HG02973 (cell line): ENCODE measurements at regions not wholly inside any gene's neighbourhood (a gene's known extent, or its start where the extent isn't known, plus 50 kb on each side); places are given as distances from the start of the nearest gene placed in this dataset.

ENCODE experiments used
- ATAC-seq: cut with Tn5 transposase; IDR thresholded peaks from one replicate; pipeline ENCODE4 v1.9.1; 2021; ENCODE audit warnings: moderate library complexity; ENCODE audit not compliant: unreplicated experiment

DNA sequence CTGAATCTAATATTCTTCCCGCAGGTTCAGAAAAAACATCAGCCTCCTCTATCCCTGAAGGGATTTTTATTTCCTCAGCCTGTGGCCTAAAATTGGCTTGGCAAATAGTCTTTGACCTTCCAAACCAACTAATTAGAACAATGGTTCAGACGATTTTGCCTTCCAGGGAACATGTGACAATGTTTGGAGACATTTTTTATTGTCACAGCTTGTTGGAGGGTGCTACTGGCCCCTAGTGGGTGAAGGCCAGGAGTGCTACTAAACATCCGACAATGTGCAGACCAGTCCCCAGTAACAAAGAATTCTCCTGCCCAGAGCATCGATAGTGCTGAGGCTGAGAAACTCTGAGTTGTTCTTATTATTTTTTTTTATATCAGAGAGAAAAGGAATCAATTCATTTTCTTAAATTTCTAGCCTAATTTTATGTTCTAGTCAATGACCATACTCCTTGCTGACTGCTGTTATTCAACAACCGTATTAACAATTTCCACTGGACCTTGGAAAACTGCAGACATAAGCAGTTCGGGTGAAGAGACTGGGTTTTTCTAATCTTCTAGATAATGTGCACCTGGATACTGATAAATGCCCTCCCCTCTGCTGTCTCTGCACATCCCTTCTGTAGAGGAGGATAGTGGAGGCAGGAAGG is 280.7 kb downstream of the LMX1A start:
- no peak for ATAC-seq

DNA sequence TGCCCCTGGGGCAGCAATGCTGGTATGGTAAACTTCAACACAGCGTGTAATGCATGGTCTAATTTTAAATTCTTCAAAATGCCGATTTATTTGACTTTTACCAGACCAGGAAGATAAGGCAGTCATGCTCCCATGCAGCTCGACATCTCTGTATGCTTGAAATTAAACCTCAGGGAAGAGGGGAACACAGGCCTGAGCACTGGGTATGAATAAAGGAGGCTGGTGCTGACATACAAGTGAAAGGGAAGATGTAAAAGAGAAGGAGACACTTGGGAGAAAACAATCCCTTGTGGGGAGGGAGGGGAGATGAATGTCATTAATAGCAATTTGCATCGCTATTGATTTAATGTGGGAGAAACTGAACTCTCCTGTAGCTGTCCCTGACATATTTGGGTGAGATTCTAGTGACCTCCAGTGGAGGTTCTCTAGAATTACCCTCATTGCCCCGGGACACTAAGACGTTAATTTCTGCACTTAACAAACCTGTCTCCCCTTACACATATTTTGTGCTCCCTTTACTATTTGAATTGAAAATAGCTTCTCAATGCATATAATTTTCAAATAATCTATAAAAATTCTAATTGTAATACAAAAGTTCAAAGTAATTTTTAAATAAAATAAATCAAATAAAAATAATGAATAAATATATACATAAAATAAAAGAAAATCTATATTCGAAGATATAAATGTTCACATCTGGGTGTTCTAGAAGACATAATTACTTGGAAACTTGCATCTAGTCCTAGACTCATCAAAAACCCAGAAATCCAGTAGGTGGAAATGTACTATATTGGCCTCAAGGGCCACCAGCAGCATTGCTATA is 283.1 kb downstream of the LMX1A start:
- ATAC-seq = peak; percentile 72

DNA sequence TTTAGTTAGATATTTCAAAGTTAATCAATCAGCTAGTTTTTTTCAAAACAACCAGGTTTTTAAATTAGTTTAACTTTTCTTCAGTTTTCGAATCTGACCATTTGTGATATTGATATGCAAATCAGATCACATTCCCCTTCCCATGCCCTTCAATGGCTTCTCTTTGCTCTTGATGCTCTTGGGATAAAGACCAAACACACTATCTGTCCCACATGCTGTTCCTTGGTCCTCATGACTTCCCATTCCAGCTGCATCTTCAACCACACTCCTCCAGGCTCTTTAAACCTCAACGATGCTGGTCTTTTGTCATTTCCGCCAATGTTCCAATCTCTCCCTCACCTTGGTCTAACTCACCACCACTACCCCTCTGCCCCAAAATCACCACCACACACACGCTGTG is 285.8 kb downstream of the LMX1A start:
- ATAC-seq = no peak

DNA sequence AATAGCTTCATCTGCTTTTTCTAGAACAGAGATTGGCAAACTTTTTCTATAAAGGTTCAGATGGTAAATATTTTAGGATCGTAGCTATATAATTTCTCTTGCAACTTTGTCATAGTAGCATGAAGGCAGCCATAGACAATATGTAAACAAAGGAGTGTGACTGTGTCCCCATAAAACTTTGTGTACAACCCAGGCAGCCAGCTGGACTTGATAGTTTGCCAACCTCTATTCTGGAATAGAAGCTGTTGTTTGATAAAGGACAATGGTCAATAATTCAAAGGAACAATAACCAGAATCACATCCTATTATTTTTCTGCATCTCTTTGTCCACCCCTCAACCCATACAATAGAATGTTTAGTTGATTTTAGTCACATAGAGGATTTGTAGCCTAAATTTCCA is 286.7 kb downstream of the LMX1A start:
- no peak for ATAC-seq

DNA sequence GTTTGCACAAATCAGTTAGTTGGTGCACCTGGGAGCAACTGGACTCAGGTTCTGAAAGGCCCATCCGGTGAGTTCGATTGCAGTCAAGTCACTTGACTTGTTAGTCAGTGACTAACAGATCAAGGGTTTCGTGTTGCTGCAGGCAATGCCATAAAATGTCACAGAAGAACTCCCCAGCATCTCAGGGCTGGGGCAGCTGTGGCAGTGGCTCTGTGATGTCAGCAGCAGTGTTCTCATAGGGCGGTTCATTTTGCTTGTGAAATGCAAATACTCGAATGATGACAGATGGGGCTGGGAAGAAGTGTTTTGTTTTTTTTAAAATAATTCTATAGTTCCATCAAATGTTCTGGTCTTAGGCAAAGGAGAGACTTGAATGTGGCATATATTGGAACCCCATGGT is 287.8 kb downstream of the LMX1A start:
- no peak for ATAC-seq

DNA sequence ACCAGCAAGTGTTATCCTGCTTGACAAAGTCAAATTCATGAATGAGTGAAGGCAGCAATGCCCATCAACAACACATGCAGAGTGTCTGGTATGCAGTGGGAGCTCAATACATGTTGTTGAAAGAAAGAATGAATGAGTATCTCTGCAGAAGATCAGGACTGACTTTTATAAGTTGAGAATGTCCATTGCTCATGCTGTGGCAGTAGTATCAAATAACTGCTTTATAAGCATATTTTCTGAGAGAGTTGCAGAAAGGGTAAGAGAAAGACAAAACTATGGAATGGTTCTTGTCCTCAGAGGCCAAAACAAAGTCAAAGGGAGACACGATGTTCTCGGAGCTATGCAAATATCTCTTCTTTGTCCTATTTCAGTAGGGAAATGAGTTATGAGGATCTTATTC is 288.7 kb downstream of the LMX1A start:
- no peak for ATAC-seq

DNA sequence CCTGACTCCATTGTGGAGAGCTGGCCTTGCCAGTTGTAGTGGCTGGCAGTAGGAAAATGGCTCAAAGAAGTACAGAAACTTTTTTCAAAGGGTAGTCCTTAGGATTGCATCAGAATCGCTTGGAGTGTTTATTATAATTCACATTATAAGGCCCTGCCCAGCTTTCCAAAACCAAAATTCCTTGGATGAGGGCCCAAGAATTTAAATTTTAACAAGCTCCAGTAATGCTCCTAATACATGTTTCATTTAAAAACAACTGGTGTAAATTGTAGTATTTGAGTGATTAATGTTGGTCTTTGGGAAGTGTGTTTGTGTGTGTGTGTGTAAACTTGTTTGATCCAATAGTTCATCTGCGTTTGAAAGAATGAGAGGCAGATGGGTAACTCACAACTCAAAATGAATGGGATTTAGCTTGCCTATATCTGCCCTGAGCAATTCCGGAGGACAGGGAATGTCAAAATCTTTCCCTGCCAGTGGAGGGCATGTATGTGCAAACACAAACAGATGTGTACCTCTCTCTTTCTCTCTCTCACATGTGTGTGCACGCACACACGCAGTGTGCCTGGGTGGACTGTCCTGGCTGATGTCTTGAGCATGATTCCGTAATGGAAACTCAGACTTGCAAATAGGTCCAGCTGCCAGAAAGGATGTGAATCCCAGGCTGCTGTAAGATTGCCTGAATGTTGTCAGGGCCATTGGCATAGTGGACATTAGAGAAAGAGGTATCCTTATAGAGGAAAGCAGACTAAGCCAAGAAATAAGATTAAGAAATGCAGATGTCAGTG is 293.1 kb downstream of the LMX1A start:
- no peak for ATAC-seq

DNA sequence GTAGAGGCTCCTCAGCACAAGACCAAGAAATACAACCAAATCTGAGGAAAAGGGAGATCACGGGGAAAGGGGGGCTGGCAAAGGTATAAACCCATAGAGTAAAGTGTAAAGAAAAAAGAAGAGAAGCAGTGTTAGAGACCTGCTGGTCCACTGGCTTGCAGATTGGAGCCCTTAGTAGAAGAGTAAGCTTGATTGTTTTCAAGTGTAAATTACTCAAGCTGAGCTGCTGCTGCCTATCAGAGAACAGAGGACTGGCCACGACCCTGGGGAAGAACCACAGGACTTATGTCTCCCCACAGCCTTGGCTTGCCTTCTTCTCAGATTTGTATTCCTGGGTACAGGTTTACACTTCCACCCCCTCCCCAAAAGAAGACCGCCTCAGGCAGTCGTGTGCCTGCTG is 294.2 kb downstream of the LMX1A start:
- ATAC-seq = no peak

DNA sequence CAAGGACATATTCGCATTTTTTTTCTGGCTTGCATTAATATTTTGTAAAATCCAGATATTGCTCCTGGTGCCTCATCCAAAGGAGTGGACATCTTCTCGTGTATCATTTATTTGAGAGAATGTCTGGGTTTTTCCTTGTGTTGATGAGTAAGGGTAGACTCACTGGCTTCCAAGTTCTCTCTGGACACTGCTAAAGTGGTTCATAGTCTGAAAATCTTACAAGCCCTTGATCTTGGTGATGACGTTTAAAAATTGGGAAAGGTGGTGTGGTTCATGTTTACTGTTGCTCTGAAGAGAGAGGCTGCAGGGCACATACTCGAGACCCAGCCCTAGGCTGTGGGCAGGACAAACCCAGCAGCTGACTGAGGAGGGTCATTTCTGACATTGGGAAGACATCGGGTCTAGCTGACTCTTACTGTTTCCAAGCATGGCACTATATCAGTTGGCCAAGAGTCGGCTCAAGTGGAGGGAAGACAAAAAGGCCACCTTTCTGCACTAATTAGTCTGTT is 296.2 kb downstream of the LMX1A start:
- no peak for ATAC-seq

DNA sequence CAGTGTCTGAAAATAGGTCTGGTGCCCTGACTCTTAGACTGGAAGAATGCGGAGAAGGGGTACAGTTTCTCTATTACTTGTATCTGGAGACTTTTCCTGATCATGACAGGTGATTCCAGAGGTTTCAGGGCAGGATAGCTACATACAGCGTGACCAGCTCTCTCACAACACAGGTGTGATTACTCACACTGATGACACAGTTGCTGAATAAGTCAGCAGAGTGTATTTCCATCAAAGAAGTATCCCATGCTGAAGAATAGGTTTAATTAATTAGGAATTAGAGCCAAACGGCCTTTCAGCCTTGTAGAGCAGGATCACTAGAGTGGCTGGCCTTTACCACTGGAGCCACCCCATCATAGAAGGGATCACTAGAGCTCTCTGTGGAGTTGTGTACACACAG is 298.6 kb downstream of the LMX1A start:
- ATAC-seq = no peak

DNA sequence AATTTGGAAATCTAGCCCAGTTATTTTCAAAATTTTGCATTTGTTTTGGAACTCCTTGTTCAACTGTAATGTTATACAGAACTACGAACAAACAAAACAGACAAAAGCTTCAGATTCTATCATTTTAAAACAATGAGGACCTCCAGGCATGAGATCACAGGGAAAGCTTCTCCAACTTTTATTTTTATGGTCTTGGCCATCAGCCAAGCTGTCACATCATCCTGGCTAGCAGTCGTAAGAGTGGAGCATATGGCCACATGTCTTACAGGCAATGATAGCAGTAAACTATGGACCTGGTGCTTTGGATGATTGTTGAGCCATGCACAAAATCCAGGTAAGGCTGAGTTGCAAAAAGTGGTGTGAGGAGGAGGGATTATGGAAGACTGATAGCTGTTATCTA is 299.6 kb downstream of the LMX1A start:
- no peak for ATAC-seq

DNA sequence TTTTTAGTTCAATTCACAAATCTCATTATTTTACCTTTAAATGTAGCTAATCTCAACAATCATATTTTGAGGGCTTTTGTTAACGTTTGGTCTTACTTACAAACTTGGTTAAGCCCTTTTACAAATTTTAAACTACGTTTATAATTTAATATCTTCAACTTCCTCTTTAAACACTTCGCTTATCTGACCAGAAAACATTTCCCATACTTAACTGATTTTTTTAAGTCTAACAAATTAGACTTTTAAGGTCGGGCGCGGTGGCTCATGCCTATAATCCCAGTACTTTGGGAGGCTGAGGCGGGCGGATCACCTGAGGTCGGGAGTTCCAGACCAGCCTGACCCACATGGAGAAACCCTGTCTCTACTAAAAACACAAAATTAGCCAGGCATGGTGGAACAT is 300.9 kb downstream of the LMX1A start:
- no peak for ATAC-seq

DNA sequence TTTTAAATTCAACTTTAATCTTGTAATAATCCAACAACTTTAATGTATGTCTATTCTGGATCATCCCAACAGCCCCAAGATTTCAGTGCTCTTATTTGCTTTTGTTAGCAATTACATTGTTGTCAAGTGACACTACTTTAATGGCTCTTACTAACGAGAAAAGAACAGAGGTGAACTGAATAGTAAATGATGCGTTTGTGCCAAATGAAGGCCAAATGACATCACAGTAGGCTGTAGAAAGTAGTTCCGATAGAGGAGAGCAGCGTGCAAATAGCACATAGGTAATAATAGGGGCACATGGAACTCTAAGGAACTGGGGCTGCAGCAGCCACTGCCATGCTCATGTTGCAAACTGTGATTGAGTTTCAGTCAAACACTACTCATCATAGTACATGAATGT is 301.9 kb downstream of the LMX1A start:
- no peak for ATAC-seq

DNA sequence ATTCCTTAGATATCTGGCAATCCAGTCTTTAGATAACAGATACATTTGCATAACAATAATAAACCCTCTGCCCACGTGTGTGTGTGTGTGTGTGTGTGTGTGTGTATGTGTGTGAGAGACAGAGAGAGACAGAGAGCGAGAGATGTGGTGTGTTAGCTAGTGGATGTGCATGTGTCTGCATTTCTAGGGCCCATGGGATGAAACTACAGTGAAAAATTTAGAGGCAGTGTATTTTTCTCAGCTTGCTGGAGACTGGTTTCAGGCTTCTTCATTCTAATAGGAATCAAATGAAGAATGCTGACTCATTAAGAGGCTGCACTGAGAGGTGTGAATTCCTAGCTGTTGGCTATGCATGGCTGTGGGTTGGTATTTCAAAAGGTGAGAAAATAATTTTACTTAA is 303.2 kb downstream of the LMX1A start:
- ATAC-seq = no peak

DNA sequence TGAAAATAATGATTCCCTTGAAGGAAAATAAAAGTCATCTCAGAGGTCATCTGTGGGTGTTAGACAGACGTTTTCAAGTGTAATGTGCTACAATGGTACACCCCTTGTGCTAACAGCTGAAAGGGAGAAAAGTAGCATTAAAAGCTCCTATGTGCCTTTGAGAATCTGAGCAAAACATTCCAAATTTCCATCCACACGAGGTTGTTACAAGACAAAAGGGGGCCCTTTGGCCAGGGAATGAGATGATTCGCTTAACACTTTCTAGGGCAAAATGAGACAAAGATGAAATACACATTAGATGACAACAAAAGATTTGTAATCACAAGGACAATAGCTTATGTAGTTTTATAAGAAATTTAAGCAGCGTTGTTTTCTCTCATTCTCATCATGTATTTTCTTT is 303.6 kb downstream of the LMX1A start:
- ATAC-seq = no peak

DNA sequence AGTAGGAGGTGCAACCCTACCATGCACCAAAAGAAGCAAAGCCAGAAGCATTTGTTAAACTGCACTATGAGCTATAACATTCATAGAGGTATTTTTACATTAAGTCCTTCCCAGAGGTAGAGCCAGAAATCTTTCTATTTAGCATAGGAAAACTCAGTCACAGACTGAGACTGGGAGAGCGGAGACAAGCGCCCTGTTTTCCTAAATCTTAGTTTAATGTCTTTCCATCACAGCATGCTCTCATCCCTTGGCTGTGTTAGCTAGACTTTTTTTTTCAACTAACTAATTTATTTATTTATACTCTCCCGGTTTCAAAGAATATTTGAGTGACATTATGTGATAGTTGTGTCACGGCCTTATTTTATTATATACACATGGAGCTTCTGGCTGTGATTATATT is 304.1 kb downstream of the LMX1A start:
- no peak for ATAC-seq

DNA sequence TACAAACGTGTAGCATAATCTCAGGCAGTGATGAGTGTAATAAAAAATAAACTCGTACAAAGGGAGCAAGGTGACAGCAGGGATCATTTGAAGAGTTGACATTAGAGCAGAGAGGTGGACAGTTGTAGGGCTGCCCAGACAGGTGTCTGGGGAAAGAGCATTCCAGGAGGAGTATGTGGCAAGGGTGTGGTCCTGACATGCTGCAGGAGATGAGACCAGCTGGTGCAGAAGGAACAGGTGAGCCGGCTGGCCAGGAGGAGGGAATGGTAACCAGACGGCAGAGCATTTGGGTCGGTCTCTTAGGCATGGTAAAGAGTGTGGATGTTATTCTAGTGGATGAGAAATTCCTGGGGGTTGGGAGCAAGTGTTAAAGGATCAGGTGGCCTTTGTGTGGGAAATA is 306.3 kb downstream of the LMX1A start:
- no peak for ATAC-seq

DNA sequence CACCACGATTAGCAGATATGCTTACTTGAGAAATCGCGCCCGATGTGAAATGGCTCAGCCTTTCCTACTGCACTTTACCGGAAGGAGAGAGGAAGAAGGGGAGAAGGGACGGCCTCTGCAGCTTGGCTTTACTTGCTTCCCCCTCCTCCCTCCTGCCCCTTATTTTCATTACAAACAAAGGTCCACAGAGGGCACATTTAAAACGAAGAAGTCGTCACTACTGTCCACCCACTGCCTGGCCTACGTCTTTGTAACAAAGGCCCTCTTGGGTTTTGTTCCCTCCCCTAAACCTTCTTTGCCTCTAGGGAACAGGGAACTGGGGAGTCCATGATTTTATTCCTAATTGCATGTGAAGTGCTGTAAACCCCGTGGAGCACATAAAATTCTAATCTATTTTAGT is 308.5 kb downstream of the LMX1A start:
- ATAC-seq = no peak

DNA sequence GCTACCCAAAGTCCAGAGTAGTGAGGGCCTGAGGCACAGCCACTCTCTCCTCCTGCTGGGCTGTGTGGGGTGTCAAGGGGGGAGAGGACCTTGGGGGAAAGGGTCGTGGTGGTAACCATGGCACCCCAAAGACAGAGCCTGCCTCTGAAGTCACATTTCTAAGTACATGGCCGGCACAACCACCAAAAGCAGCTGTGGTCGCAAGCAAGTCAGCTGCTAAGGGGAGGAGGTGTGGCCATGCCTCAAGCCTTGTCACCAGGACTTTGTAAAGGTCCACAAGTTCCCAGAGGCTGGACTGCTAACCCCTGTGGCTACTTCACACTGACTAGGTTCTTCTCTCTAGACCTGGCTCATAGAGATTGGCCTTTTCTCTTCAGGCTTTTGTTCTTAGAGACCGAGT is 310.6 kb downstream of the LMX1A start:
- ATAC-seq = no peak

DNA sequence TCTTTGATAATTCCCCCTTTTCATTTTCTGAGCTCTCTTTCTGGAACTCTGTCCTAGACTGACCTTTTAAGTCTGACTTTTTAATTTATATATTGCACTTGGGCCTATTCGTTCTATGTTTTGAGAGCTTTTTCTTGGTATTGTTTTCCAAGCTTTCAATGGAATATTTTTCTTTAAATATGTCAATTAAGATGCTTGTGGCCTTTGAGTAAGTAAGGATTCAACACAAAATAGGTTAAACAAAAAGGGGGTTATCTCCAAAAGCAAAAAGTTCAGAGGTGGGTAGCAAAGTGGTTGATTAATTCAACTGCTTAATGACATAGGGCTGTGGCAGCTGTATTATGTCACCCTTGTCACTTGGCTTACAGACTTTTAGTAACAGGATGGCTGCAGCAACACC is 315.9 kb downstream of the LMX1A start:
- no peak for ATAC-seq

DNA sequence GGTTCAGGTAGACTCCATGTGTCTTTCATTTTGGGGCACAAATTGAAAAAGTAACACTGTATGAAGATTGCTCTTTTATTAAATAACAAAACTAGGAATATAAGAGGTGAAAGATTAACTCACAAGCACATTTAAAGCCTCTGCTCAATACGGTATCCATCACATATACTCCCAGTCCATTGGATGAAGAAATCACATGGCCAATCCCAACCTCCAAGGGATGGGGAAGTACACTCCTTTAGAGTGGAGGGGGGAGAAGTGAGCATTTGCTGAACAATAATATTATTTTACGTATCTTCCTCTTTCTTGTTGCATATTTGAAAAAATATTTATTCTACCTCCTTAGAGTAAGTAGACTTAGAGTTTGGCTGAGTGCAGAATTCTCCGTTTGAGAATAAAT is 316.5 kb downstream of the LMX1A start:
- ATAC-seq = no peak

DNA sequence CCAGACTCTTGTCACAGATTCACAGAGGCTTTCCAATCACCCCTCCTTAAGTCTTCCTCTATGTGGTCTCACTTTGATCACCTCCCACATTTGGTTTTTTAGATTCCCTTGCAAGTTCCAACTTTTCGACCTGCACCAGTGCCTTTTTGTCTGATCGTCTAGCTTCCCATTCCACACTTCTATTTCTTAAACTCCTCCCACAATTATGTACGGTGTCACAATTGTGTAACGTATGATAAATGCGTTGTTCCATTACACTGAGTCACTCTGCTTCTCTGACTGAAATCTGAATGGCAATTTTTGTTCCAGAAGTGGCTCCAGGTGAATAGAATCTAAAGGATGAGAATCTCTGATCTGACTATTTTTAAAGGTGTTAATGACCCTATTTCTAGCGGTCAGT is 320.1 kb downstream of the LMX1A start:
- no peak for ATAC-seq
